GM19455 (cell line): ENCODE measurements at regions not wholly inside any gene's neighbourhood (a gene's known extent, or its start where the extent isn't known, plus 50 kb on each side); places are given as distances from the start of the nearest gene placed in this dataset.
"Not testable (repeated sequence)": the region's sequence is repeated elsewhere in the genome, so short reads cannot be mapped to it uniquely, and the experiment has no call there.

ENCODE experiments used
- ATAC-seq: cut with Tn5 transposase; IDR thresholded peaks from one replicate; pipeline ENCODE4 v1.9.1; 2021; ENCODE audit not compliant: unreplicated experiment

DNA sequence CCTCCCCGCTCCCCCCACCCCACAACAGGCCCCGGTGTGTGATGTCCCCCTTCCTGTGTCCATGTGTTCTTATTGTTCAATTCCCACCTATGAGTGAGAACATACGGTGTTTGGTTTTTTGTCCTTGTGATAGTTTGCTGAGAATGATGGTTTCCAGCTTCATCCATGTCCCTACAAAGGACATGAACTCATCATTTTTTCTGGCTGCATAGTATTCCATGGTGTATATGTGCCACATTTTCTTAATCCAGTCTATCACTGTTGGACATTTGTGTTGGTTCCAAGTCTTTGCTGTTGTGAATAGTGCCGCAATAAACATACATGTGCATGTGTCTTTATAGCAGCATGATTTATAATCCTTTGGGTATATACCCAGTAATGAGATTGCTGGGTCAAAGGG is 104.3 kb downstream of the MTPN start:
- not testable (repeated sequence) for ATAC-seq

- ATAC-seq, result no peak
Observed at GRCh38 chr7:135862586-135863340, 114.2 kb upstream of the FAM180A start.

- ATAC-seq, result no peak
Observed at GRCh38 chr7:135859538-135859937, 110.9 kb upstream of the FAM180A start.

- ATAC-seq, result no peak
Observed at GRCh38 chr7:135858851-135859250, 110.2 kb upstream of the FAM180A start.

DNA sequence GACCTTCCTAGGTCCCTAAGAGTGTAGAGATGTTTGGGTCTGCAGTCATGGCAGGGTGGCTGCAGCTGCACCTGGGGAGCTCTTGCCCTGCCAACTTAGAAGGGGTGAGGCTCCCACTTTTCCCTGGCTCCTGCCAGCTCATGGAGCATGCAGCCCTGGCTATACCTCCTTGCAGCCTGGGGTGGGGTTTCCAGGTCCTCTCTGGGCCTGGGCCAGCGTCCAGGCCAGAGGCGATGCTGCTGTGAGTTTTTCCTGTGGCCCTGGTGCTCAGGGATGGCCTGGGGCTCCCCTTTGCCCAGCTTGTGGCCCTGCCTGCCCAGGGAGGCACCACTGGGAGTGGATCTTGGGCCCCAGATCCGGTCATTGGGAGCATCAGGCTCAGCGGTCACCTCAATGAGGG is 109.8 kb upstream of the FAM180A start:
- no peak for ATAC-seq

DNA sequence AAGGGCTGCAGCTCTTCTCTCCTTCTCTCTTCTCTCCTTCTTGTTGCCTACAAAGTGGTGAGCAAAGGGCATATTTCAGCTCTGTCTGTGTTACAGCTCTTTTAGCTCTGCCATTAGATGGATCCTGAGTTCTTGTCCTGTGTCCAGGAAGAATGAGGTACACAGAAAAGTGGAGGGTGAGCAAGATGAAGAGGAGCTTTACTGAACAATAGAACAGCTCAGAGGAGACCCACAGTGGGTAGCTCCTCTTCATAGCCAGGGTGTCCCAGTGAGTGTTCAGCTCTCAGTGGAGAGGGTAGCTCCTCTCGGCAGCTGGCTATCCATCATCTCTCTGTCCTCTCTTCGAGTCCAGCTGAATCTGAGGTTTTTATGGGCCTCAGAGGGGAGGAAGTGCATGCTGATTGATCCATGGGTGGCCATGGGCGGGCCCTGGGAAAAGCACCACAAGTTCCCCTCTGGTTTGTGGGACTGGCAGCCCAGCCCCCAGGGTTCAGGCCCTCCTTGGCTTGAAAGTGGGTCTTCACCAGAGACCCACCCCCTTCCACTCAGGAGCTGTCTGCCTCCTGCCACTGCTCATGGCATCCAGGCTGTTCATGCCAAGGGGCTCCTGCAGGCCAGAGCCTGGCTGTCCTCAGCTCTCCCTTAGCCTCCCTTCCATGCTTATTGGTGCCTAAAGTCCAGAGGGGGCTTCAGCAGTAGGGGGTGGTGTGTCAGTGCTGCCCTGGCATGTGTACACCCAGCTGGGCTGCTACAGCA is 109.1 kb upstream of the FAM180A start:
- no peak for ATAC-seq

DNA sequence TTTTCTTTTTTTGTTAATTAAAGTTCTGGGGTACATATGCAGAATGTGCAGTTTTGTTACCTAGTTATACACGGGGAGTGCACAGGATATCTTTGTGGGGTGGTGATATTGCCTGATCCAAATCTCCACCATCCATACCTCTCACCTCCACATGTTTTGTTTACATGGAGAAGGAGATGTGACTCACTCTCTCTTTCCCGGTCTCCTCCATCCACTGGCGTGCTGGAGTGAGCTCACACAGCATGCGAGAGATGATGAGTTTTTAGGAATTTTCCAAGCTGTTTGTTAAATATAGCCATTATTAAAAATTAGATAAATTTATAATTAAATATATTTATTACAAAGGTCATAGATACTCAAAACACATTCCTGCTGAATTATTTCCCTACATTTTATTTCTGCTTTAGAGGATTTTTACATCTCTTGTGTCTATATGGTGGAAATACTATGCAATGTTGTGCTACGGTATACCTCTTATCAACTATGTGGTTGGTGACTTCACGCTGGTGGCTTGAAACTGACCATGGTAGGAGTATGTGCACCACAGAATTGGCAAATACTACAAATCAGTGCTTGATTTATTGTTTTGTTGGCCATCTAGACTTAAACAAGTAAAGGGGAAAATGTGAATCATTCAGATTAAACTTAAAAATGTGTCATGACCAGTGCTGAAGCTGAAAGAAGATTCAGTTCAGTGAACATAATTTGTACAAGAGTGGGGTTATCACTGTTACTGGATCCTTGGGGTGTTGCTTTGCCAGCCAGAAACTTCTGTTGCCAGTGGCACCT is 107.9 kb upstream of the FAM180A start:
- ATAC-seq, result no peak

- ATAC-seq, result no peak
Observed at GRCh38 chr7:135855846-135856245, 107.2 kb upstream of the FAM180A start.

DNA sequence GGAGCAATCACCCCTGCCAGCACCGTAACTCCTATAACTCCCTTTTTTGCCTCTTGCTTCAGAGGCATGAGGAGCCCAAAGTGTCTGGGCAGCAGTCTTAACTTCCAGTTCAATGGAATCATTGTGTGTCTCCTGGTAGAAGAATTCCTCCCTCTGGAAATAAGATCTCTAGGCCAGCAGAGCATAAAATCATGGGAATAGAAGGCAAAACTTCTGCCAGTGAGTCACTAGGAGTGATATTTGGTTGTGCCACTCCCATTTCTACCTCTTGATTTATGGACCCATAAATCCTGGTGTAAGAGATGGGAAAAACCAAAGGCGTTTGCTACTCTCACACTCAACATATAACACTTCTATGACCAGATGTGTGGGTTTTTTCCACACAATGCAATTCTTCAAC is 104.9 kb upstream of the FAM180A start:
- no peak for ATAC-seq

GRCh38 chr7:135853008-135853407 is 104.4 kb upstream of the FAM180A start:
- no peak for ATAC-seq

DNA sequence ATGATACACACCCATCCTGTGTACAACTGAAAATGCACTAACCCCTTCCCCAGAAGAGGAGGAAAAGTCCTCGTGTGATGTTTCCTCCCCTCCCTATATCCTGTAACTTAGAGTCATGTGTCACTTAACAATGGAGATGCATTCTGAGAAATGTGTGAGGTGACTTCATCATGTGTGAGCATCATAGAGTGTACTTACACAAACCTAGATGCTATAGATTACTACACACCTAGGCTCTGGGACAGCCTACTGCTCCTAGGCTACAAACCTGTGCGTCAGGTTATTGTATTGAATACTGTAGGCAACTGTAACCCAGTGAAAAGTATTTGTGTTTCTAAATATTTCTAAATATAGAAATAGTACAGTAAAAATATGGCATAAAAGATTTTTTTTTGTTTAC is 98.6 kb upstream of the FAM180A start:
- no peak for ATAC-seq

GRCh38 chr7:135846339-135846738 is 97.7 kb upstream of the FAM180A start:
- ATAC-seq, result no peak

DNA sequence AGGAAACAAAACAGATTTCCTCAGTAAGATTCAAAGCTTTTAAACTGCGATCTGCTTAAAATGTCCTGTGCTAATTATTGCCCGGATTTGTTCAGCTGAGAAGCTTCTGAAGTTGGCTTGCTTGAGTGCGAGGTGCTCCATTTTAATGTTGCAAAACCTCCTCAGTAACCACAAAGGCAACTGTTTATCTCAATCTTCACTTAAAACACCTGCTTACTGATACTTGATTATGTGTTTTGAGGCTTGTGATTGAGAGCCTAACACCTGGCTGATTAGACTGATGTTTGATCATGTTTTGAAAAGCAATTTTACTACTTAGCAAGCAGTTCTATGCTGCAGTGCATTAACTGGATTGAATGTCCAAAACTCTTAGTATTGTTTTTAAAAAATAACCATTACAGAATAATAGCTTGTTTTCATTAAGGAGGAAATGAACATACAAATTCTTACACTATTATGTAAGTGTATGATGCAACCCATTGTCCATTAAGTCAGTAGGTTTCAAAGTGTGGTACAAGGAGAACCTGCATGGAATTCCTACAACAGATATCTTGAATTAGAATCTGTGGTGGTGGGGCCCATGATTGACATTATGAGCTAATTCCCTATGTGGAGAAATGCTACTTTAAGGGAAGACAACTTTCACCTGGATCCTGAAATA is 96.9 kb upstream of the FAM180A start:
- no peak for ATAC-seq

GRCh38 chr7:135844903-135845302 is 96.3 kb upstream of the FAM180A start:
- no peak for ATAC-seq

DNA sequence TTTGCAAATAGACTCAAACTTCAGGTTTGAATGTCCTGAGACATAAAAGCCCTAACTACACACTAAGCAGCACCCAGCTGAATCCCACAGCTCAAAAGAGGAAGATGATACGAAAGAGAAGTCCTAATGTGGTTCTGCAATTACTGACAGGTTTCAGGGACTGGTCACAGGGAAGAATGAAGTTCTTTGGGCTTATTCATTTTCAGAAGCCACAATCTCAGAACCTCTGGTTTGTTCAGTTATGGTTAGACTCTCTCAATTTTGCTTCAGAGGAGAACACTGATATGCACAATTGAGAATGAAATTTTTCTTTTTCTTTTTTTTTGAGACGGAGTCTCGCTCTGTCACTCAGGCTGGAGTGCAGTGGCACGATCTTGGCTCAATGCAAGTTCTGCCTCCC is 94.6 kb upstream of the FAM180A start:
- peak; percentile 92 for ATAC-seq

DNA sequence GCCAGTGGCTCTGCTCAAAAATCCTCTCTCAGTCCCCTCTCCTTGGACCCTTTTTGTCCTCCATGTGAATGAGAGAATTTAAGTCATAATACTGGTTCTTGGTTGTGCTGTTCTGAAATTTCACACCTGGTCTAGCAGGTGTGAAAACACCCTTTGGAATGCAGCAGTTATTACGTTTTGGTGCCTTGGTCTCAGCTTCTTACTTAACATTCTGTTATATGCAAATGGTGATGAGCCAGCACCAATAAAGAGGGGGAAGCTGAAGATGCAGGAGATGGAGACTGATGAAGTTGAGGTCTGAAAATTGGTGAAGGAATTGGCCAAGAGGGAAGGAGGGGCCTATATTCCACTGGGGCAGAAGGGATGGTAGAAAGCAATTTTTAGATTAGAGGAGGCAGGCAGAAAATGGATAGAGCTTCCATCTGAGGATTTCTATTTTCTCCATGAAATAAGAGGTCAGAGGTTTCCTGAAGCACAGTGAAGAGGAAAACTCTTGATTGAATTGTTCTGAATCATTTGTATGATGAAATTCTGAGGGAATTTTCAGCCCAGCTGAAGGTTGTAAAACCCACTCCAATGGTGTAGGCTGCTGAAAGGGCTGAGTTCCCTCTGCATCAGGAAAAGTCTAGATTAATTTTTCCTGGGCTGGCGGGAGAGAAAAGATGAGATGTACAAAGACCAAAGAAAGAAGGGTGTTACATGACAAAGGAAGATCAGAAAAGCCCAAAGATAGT is 94.0 kb upstream of the FAM180A start:
- ATAC-seq, result no peak

GRCh38 chr7:135840591-135840990 is 92.0 kb upstream of the FAM180A start:
- no peak for ATAC-seq

DNA sequence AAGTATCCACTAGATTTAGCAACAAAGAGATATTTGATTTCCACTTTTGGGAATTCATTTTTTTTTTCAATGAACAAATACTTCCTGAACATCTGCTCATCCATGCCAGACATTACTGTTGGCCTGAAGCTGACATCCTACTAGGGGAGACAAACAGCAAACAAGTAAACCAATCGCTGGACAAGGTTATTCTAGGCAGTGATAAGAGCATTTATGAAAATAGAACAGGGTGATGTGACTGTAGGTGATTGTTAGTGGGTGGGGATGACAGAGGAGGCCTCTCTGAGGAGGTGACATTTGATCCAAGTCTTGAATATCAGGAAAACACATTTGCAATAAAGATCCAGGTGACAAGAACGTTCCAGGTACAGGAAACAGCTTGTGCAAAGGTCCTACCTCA is 89.1 kb upstream of the FAM180A start:
- no peak for ATAC-seq

- no peak for ATAC-seq
Observed at GRCh38 chr7:135834266-135834665, 85.7 kb upstream of the FAM180A start.

DNA sequence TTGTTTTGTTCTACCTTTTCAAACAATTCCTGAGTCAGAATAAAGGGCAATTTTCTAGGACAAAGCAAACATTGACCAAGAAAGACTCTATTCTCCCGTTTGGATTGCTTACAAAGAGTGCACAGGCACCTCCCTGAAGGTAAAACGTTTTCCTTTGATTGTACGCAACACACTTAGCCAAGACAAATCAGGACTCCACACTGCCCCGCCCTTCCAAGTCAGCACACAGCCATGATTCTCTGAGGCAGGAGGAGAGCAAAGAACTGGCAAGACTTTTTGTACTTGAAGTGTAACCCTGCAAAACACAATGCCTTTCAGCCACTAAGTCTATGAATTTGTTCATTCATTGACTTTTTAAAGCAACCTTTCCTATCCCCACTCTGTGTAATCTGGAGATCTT is 85.0 kb upstream of the FAM180A start:
- no peak for ATAC-seq
